Activated T-cell treated with anti-CD3 and anti-CD28 coated beads for 1 hour (primary cell): ENCODE measurements at regions not wholly inside any gene's neighbourhood (a gene's known extent, or its start where the extent isn't known, plus 50 kb on each side); places are given as distances from the start of the nearest gene placed in this dataset.
A peak's percentile ranks its signal among the peaks of the same experiment; 100 is the strongest.
"Not testable (repeated sequence)": the region's sequence is repeated elsewhere in the genome, so short reads cannot be mapped to it uniquely, and the experiment has no call there.

Source experiments
- DNase-seq: peaks from one replicate; pipeline ENCODE4 v3.0.0-alpha.2; 2020; ENCODE audit warnings: low read depth

DNA sequence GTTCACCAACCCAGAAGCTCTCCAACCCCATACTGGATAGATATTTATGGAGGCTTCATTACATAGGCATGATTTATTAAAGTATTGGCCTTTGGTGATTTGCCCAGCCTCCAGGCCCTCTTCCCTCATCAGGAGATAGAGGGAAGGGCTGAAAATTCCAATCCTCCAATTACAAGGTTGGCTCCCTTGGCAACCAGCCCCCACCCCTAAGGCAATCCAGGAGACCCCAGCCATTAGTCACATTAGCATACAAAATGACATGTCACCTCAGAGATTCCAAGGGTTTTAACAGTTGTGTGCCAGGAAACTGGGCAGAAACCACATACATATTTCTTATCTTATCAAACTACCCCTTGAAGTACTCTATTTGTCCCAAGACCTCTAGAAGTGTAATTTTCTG, 210.0 kb downstream of the HINT1 start:
- no peak for DNase-seq

DNA sequence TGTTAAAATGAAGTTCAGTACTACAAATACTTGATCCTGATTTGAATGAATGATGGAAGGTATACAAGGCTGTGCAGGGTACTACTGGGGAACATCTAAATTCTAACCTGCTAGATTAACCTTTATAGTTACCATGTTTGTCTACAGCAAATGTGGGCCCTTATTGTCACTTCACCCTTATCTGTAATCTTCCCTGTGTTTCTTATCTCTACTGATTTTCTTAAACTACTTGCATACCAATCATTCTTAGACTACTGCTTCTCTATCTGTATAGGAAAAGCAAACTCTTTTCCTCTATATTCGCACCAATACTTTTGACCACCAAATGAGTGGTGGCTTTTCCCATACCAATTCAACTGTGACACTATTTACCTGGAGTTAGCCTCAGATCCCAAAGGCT, 210.7 kb downstream of the HINT1 start:
- DNase-seq, result no peak

GRCh38 chr5:130939059-130939458, 226.0 kb downstream of the HINT1 start:
- DNase-seq, result no peak

- no peak for DNase-seq
Observed at GRCh38 chr5:130937046-130937445, 228.0 kb downstream of the HINT1 start.

DNA sequence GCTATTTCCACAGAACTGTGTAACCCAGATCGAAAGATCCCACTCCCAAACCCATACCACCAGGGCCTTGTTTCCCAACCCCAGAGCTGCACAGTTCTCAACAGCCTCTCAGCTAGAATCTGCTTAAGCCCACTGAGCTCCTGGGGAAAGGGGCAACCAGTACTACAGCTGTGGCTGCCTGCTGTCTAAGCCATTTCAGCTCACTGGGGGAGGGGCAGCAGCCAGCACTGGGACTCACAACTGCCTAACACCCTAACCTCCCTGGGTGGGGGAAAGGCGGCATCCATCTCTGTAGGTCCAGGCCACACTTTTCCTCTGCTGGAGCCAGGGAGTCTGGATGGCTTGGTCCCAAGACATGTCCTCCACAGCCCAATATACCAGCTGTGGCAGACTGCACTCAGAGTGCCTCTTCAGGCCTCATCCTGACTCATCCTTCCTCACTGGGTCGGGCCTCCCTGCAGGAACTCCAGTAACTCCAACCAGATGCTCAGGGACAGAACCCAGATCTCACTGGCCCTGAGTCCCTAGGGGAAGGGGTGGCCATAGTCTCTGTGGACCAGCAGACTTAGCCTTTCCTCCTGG, 241.4 kb downstream of the HINT1 start:
- DNase-seq, result no peak

- DNase-seq, result no peak
Observed at GRCh38 chr5:130912088-130912487, 253.0 kb downstream of the HINT1 start.

- DNase-seq, result no peak
Observed at GRCh38 chr5:130908186-130908585, 256.9 kb downstream of the HINT1 start.

GRCh38 chr5:130897537-130898195, 267.4 kb downstream of the HINT1 start:
- DNase-seq, result not testable (repeated sequence)

DNA sequence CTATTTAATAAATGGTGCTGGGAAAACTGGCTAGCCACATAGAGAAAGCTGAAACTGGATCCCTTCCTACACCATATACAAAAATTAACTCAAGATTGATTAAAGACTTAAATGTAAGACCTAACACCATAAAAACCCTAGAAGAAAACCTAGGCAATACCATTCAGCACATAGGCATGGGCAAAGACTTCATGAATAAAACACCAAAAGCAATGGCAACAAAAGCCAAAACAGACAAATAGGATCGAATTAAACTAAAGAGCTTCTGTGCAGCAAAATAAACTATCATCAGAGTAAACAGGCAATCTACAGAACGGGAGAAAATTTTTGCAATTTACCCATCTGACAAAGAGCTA, 267.9 kb downstream of the HINT1 start:
- not testable (repeated sequence) for DNase-seq

DNA sequence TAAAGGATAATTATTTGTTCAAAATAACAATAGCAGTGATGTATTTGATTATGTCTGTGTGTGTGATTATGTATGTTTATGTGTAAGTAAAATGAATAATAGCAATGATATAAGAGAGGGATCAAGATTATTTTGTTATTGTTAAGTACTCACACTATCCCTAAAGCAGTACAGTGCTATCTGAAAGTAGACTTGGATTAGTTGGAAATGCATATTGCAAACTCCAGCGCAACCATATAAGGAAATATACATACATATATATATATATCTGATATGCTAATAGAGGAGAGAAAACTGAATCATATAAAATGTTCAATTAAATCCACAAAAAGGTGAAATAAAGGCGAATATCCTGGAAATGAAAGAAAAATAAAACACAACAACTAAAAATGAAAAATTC, 268.4 kb downstream of the HINT1 start:
- DNase-seq, result no peak

DNA sequence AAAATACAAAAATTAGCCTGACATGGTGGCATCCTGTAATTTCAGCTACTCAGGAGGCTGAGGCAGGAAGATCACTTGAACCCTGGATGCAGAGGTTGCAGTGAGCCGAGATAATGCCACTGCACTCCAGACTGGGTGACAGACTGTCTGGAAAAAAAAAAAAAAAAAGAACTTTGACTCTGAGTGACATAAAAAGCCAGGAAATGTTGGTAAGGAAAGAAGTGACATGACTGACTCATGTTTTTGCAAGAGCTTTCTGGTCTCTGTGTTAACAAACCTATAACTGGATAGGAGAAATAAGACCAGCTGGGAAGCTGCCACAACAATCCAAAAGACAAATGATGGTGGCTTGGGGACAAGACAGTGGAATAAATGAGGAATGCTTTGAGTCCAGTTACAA, 272.1 kb downstream of the HINT1 start:
- DNase-seq, result no peak

DNA sequence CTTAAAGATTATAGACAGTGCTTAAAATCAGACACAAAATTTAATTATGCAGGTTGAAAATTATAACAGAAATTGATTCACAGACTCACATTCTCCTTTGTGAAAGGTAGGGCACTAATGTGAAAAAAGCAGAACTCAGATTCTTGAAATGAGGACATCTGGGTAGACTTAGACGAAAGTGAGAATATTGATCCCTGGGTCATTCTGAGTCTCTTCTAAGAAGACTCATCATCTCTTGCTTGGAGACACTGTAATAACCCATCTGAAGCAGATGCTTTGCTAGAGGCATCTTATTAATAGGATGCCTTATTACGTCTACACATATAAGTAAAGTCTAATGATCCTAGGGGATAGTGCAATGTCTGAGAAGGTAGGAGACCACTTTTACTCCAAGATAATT, 274.4 kb downstream of the HINT1 start:
- DNase-seq, result no peak

DNA sequence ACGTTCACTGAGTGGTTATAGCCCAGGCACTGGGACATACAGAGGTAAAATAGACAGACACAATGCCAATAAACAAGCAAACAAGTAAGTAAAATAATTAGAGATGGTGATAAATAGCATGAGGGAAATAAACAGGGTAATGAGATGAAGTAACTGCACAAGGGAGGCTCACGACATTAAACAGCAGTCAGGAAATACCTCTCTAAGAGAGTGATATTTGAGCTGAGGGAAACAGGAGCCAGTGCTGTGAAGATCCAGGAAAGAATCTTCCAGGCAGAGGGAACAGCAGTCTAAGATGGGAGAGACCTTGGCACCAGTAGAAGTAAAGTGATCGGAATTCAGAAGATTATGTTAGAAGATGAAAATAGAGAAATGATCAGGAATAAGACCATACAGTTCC, 279.4 kb downstream of the HINT1 start:
- no peak for DNase-seq

DNA sequence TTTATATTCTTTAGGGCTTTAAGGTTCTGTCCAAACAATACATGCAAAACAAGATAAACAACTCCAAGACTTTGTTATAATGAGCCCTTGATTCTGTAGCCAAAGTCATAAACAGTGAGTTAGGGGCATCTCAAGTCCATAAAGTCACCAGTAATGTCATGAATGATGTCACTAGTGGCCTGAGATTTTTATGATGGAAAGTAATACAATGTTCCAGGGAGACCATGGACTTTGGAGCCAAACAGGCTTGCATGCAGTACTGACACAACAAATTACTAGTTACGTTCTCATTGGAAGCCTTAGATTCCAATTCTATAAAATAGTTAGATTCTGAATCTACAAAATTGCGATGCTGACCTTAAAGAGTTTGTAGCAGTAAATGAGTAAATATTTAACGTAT, 280.0 kb downstream of the HINT1 start:
- DNase-seq, result no peak

DNA sequence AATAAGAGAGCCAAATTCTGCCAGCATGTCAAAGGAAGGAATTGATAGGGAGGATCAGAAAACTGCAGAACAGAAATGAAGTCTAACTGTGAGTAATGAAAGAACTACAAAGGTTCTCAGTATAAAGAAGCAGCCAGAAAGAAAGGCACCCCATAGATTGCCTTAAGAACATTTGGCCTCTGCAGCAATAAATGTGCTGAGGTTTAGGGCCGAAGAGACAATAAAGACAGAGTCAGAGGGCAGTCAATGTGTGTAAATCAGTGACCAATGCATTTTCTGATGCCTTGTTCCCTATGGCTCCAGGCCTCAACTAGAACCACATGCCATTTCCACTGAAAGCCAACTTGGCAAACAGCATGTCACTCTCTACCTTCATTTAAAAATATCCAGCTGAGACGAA, 281.0 kb downstream of the HINT1 start:
- DNase-seq, result no peak

DNA sequence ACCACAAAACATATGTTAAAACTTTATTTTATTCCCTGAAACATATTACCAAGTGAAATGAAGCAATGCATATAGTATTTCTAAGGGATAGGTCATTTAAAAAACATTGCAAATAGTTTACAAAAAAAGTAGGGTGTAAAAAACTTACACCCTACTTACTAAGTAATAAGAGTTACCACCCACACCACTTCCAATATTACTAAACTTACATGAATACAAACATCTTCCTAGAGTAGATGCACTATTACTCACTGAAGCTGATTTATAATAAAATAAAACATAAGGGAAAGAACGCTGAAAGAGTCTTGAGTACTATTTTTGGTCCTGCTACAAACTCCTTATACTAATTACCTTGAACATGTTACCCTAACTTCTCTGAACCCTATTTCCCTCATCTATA, 289.4 kb downstream of the HINT1 start:
- DNase-seq, result no peak

DNA sequence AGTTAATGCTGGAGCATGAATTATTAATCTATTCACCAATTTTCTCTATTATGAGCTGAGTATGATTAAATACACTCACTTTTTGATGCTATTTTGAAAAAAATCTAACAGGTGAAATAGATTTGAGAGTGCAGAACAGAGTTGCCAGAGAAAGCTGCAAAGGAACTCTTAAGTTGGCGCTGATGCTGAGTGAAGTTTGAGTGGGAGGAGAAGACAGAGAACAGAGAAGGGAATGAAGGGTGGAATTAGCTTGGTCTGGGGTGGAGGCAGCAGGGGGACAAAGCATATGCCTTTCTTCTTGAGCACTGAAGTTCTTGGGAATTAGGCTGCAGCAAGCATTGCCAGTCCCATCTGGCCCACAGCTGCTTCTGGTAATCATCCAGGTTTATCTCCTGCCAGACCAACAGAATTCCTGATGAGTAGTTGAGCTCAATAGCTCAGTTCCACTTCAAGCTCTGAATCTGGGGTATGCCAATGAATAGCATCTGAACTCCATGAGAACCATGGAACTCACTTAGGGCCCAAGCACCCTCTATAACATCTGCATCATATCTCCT, 290.1 kb downstream of the HINT1 start:
- DNase-seq, result no peak

- DNase-seq, result peak; percentile 13
Observed at GRCh38 chr5:130871346-130872086, 293.5 kb downstream of the HINT1 start.

- no peak for DNase-seq
Observed at GRCh38 chr5:130870691-130871090, 294.4 kb downstream of the HINT1 start.

- no peak for DNase-seq
Observed at GRCh38 chr5:130868186-130868840, 296.7 kb downstream of the HINT1 start.

GRCh38 chr5:130845049-130845765, 319.8 kb downstream of the HINT1 start:
- no peak for DNase-seq
